KMS-11 (cell line): ENCODE measurements at regions not wholly inside any gene's neighbourhood (a gene's known extent, or its start where the extent isn't known, plus 50 kb on each side); places are given as distances from the start of the nearest gene placed in this dataset.

Experiments used
- H2AFZ ChIP-seq: fragments of 200-600 bp; sonication (generic); 2 replicates; pipeline ENCODE4 v1.6.1; 2016; ENCODE audit warnings: antibody characterized with exemption, mixed run types, low read depth
- H3K27ac ChIP-seq: fragments of 200-600 bp; sonication (generic); 2 replicates; pipeline ENCODE4 v1.6.1; 2016; ENCODE audit warnings: mild to moderate bottlenecking, mixed run types
- H3K27me3 ChIP-seq: fragments of 200-600 bp; sonication (generic); 2 replicates; pipeline ENCODE4 v1.6.1; 2017; ENCODE audit warnings: mild to moderate bottlenecking, low read depth, mixed run types, moderate library complexity; ENCODE audit not compliant: insufficient read depth
- H3K36me3 ChIP-seq: fragments of 200-600 bp; sonication (generic); 2 replicates; pipeline ENCODE4 v1.6.1; 2017; ENCODE audit warnings: mild to moderate bottlenecking, mixed run types; ENCODE audit not compliant: insufficient read depth
- H3K4me1 ChIP-seq: fragments of 200-600 bp; sonication (generic); 2 replicates; pipeline ENCODE4 v1.6.1; 2016; ENCODE audit warnings: mild to moderate bottlenecking, low read depth, mixed run types; ENCODE audit not compliant: poor library complexity, severe bottlenecking
- H3K4me2 ChIP-seq: fragments of 200-600 bp; sonication (generic); 2 replicates; pipeline ENCODE4 v1.7.0; 2016; ENCODE audit warnings: mild to moderate bottlenecking, mixed run types
- H3K4me3 ChIP-seq: fragments of 200-600 bp; sonication (generic); IDR thresholded peaks from 2 replicates; pipeline ENCODE4 v1.6.1; 2017; ENCODE audit warnings: low read depth, low read length, mixed read lengths; ENCODE audit not compliant: insufficient read depth
- H3K79me2 ChIP-seq: fragments of 200-600 bp; sonication (generic); 2 replicates; pipeline ENCODE4 v1.6.1; 2016; ENCODE audit warnings: low read depth, mixed run types; ENCODE audit not compliant: insufficient read depth
- H3K9ac ChIP-seq: fragments of 200-600 bp; sonication (generic); 2 replicates; pipeline ENCODE4 v1.6.1; 2016; ENCODE audit warnings: mild to moderate bottlenecking, mixed run types
- H4K20me1 ChIP-seq: fragments of 200-600 bp; sonication (generic); 2 replicates; pipeline ENCODE4 v1.6.1; 2016; ENCODE audit warnings: mild to moderate bottlenecking, mixed run types; ENCODE audit not compliant: insufficient read depth
- TF ChIP-seq, protein P1 (sequence below): fragments of 200-600 bp; sonication (generic); conservative IDR thresholded peaks from 2 replicates; pipeline ENCODE4 v1.6.1; 2017; ENCODE audit warnings: low read depth, mild to moderate bottlenecking, antibody characterized with exemption, low read length, moderate library complexity, mixed read lengths

DNA sequence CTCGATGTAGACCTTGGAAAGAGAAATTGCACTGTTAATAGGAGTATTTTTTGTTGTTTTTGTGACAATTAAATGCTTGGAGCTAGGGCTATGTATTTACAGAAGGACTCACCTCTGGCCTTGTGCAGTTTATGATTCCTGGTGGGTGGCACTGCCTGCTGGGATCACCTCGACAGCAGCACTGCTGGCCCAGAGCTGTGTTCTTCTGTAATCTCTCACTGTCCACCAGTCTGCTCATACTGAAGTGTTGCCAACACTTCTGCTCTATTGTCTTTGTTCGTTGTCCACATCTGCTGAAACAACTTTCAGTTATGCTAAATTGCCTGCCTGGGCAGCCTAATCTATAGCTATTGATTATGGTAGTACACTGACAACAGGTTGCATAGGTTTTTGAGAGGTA lies 194.4 kb upstream of the ANK2 start:
- TF ChIP-seq, protein P1, sequence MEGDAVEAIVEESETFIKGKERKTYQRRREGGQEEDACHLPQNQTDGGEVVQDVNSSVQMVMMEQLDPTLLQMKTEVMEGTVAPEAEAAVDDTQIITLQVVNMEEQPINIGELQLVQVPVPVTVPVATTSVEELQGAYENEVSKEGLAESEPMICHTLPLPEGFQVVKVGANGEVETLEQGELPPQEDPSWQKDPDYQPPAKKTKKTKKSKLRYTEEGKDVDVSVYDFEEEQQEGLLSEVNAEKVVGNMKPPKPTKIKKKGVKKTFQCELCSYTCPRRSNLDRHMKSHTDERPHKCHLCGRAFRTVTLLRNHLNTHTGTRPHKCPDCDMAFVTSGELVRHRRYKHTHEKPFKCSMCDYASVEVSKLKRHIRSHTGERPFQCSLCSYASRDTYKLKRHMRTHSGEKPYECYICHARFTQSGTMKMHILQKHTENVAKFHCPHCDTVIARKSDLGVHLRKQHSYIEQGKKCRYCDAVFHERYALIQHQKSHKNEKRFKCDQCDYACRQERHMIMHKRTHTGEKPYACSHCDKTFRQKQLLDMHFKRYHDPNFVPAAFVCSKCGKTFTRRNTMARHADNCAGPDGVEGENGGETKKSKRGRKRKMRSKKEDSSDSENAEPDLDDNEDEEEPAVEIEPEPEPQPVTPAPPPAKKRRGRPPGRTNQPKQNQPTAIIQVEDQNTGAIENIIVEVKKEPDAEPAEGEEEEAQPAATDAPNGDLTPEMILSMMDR, result no peak
- Histone ChIP-seq H3K4me1 (no peaks in the 10 kb centered on the region), H3K9ac (no peak overlapping the region), H2AFZ (no peak overlapping the region), H3K27ac (no peak overlapping the region), H3K79me2 (no peaks in the 10 kb centered on the region), H3K4me3 (no peak overlapping the region), H3K36me3 (no peaks in the 10 kb centered on the region), H3K27me3 (no peaks in the 10 kb centered on the region), H4K20me1 (no peaks in the 10 kb centered on the region), H3K4me2 (no peak overlapping the region)

DNA sequence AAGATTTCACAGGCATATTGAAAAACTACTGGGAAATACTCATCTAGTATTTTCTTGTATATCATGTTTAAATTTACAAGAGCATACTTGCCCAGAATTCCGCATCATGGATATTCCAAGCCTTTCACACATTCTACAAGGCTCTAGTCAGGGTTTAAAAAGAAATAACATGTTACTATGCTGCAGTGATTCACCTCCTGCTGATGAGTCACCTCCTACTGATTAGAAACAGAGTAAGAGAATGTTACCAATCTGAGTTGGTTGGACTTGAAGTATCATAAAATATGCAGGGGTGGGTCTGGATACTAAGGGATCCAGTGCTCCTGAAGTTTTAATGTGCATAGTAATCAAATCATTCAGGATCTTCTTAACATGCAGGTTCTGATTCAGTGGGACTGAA lies 192.0 kb upstream of the ANK2 start:
- no peak overlapping the region for H3K4me3 ChIP-seq
- no peaks in the 10 kb centered on the region for H3K27me3 ChIP-seq
- no peak overlapping the region for H3K9ac ChIP-seq
- H3K4me1 ChIP-seq, result no peaks in the 10 kb centered on the region
- H3K79me2 ChIP-seq, result no peaks in the 10 kb centered on the region
- TF ChIP-seq, protein P1, result no peak
- H3K4me2 ChIP-seq, result no peak overlapping the region
- no peaks in the 10 kb centered on the region for H4K20me1 ChIP-seq
- H2AFZ ChIP-seq, result no peak overlapping the region
- no peaks in the 10 kb centered on the region for H3K36me3 ChIP-seq
- H3K27ac ChIP-seq, result no peak overlapping the region

DNA sequence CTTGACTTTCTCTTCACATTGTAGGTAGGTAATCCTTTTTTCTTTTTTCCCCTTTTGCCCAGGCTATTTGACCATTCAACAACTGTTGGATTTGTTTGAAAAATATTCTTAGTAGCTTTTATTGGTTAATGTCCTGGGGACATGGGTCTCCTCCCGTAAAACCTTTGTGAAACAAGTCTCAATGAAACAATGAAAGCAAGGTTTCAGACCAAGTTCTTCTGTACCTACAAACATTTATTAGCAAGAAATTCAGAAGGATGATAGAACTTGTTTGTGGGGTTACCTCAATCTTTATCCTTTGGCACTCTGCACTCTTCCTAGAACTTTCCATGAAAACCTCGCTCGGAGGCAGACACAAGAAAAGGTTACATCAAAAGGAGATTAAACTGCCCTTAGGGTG lies 190.7 kb upstream of the ANK2 start:
- TF ChIP-seq, protein P1, result no peak
- H3K9ac ChIP-seq, result no peak overlapping the region
- no peak overlapping the region for H3K4me3 ChIP-seq
- no peaks in the 10 kb centered on the region for H3K36me3 ChIP-seq
- no peak overlapping the region for H3K27ac ChIP-seq
- H4K20me1 ChIP-seq, result no peaks in the 10 kb centered on the region
- no peaks in the 10 kb centered on the region for H3K27me3 ChIP-seq
- H2AFZ ChIP-seq, result no peak overlapping the region
- H3K4me1 ChIP-seq, result no peaks in the 10 kb centered on the region
- no peaks in the 10 kb centered on the region for H3K79me2 ChIP-seq
- H3K4me2 ChIP-seq, result no peak overlapping the region

DNA sequence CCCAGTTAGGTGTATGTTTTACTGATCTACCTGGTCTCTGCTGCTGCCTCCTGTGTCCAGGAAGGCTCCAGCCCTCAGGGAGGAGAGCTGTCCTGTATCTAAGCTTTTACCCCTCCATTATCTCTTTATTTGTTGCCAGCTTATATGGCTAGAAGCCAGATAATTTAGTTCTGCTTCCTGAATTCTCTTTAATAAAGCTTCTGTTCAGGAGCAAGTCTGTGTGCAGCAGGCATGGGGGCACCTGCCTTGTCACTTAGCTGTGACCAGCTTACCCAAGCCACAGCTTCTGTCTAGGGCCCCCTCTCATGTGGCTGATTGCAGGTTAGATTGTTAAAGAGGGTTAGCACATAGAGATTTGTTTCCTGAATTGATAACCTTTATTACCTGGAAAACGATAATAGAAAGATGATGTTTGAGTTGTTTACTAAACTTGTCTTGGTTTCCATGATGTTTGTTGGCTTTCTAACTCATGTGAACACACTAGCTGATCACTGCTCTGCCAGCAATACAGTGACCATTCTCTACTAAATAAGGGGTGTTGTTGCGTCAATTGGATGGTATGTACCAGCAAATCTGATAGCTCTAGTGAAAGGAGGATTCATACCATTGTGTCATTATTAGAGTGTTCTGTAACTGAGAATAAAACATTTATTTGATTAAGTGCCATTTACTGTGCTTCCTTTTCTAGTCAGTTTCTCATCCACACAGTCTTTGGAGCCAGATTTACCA lies 189.8 kb upstream of the ANK2 start:
- TF ChIP-seq, protein P1, result no peak
- no peaks in the 10 kb centered on the region for H3K4me1 ChIP-seq
- H4K20me1 ChIP-seq, result no peaks in the 10 kb centered on the region
- no peaks in the 10 kb centered on the region for H3K36me3 ChIP-seq
- no peak overlapping the region for H3K4me2 ChIP-seq
- H3K4me3 ChIP-seq, result no peak overlapping the region
- H3K27ac ChIP-seq, result no peak overlapping the region
- H3K9ac ChIP-seq, result no peak overlapping the region
- H3K27me3 ChIP-seq, result no peaks in the 10 kb centered on the region
- no peaks in the 10 kb centered on the region for H3K79me2 ChIP-seq
- H2AFZ ChIP-seq, result no peak overlapping the region
